GM12874 (cell line): ENCODE measurements at regions not wholly inside any gene's neighbourhood (a gene's known extent, or its start where the extent isn't known, plus 50 kb on each side); places are given as distances from the start of the nearest gene placed in this dataset.

Source experiments
- CTCF ChIP-seq: IDR thresholded peaks from 2 replicates; pipeline ENCODE4 v1.5.1; 2011; ENCODE audit warnings: low read depth, mild to moderate bottlenecking, control low read depth, low read length, moderate library complexity; ENCODE audit not compliant: insufficient read depth

GRCh38 chr10:91700788-91701444 lies 68.0 kb upstream of the PPP1R3C start:
- TF ChIP-seq CTCF: no peak

- TF ChIP-seq CTCF: no peak
Measured at GRCh38 chr10:91700273-91700672, 67.4 kb upstream of the PPP1R3C start.

GRCh38 chr10:91698258-91698657 lies 65.4 kb upstream of the PPP1R3C start:
- TF ChIP-seq CTCF: no peak

GRCh38 chr10:91694170-91694794 lies 61.4 kb upstream of the PPP1R3C start:
- peak; percentile 64 for TF ChIP-seq CTCF

GRCh38 chr10:91691981-91692380 lies 59.1 kb upstream of the PPP1R3C start:
- TF ChIP-seq CTCF: no peak

- no peak for TF ChIP-seq CTCF
Measured at GRCh38 chr10:91690996-91691676, 58.3 kb upstream of the PPP1R3C start.

- no peak for TF ChIP-seq CTCF
Measured at GRCh38 chr10:91690412-91690811, 57.5 kb upstream of the PPP1R3C start.
